Adrenal gland (tissue), 9 donors: ENCODE measurements at regions not wholly inside any gene's neighbourhood (a gene's known extent, or its start where the extent isn't known, plus 50 kb on each side); places are given as distances from the start of the nearest gene placed in this dataset.

Source experiments
- DNase-seq, 7 donors: peaks; one replicate each; pipeline ENCODE4 v3.0.0-alpha.2; 2019 to 2020
- H3K27ac ChIP-seq, 5 donors: fragments of 200-600 bp; sonication (generic) in 4 of 5; 1 replicate in 3 of 5; 2 replicates in 2 of 5; pipeline versions ENCODE4 v1.5.1 to v1.8.0; 2016 to 2020; ENCODE audit warnings: mild to moderate bottlenecking in 1 of 5
- H3K27me3 ChIP-seq: fragments of 200-600 bp; 2 replicates; pipeline ENCODE4 v1.8.0; 2021
- H3K36me3 ChIP-seq, 2 donors: fragments of 200-600 bp; replicated peaks in 1 of 2; 1 replicate in 1 of 2; 2 replicates in 1 of 2; pipeline versions ENCODE4 v1.5.1 to v1.8.0; 2018 to 2022
- H3K4me1 ChIP-seq, 2 donors: fragments of 200-600 bp; replicated peaks in 1 of 2; 1 replicate in 1 of 2; 2 replicates in 1 of 2; pipeline versions ENCODE4 v1.5.1 to v1.8.0; 2018 to 2021
- H3K4me3 ChIP-seq, 4 donors: fragments of 200-600 bp; sonication (generic) in 3 of 4; one replicate each; pipeline ENCODE4 v1.5.1; 2016 to 2018
- H3K9me3 ChIP-seq, 3 donors: fragments of 200-600 bp; sonication (generic) in 1 of 3; replicated peaks in 1 of 3; 1 replicate in 2 of 3; 2 replicates in 1 of 3; pipeline versions ENCODE4 v1.5.1 to v1.8.0; 2016 to 2021
- CTCF ChIP-seq, 6 experiments: fragments of 450-650 bp in 4 of 6; fragments of 200-600 bp in 2 of 6; sonication (generic) in 1 of 6; IDR thresholded peaks; 1 replicate in 5 of 6; 2 replicates in 1 of 6; pipeline versions ENCODE4 v1.5.1 to v1.8.0; 2016 to 2021; ENCODE audit warnings: antibody characterized with exemption in 6 of 6, mild to moderate bottlenecking in 2 of 6, moderate library complexity in 1 of 6
- POLR2A ChIP-seq, 2 donors: fragments of 450-650 bp; IDR thresholded peaks; one replicate each; pipeline ENCODE4 v1.6.1; 2017; ENCODE audit warnings: antibody characterized with exemption in 2 of 2, mild to moderate bottlenecking in 2 of 2, moderate library complexity in 1 of 2
- WGBS, 4 donors: extraction: QIAGEN DNeasy Blood & Tissue Kit in 2 of 4; methylation state at CpG; one replicate each; pipeline versions ENCODE4 v1.1.5 to v1.1.7; 2013 to 2017; 5-methylcytosine and 5-hydroxymethylcytosine counted together
- intact Hi-C, 2 donors: fragments of 100-400 bp; cut with DNase I; formaldehyde crosslinking; loops; one replicate each; pipeline versions ENCODE4 v1.14.1 to v1.15.0; 2022 to 2023
- donor health status: healthy with polysubstance abuse.
- donor health status: Bipolar disorder and iron deficiency.
- donor health status: DM: yes; HTN: yes; CAD: no.
- donor health status: DM: no; HTN: no; CAD: no.
- donor health status: DM: no; HTN: no; CAD: no.

DNA sequence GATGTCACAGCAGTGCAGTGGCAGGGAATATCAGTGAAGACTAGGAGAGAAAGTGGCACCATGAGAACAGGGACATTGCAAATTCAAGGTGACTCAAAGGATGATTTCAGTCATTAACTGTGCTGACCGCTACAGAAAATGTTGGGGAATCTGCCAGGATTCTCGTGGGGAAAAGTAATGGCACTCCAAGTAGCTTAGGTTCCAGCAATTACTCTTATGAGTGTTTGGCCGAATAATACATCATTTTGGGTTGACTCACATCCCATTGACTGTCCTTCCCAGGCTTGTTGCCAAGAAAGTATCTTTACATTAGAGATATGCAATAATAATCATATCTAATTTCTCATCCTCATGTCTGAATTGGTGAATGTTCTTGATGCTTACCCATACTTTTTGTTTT, 1411.1 kb upstream of the PCDH7 start:
- H3K4me1 ChIP-seq, result no peaks in the 10 kb centered on the region
- no peak overlapping the region for H3K4me3 ChIP-seq
- intact Hi-C loops, result no loop called here
- H3K27ac ChIP-seq, result no peak overlapping the region
- WGBS, 4 donors, result 42 to 63% (median 58%) methylated on average over 3 of the region's 3 CpGs
- H3K36me3 ChIP-seq, result no peaks in the 10 kb centered on the region
- no peaks in the 10 kb centered on the region for H3K9me3 ChIP-seq
- TF ChIP-seq CTCF (IDR thresholded peaks at IDR 0.05) (no peak), POLR2A (IDR thresholded peaks at IDR 0.05) (no peak)
- H3K27me3 ChIP-seq, result no peaks in the 10 kb centered on the region
- no peak for DNase-seq

GRCh38 chr4:29310252-29310651, 1409.9 kb upstream of the PCDH7 start:
- Histone ChIP-seq H3K27me3 (no peaks in the 10 kb centered on the region), H3K27ac (no peak overlapping the region), H3K4me3 (no peak overlapping the region), H3K36me3 (no peaks in the 10 kb centered on the region), H3K9me3 (no peaks in the 10 kb centered on the region), H3K4me1 (no peaks in the 10 kb centered on the region)
- DNase-seq, result no peak
- TF ChIP-seq CTCF (IDR thresholded peaks at IDR 0.05) (no peak), POLR2A (IDR thresholded peaks at IDR 0.05) (no peak)
- intact Hi-C loops, result no loop called here

DNA sequence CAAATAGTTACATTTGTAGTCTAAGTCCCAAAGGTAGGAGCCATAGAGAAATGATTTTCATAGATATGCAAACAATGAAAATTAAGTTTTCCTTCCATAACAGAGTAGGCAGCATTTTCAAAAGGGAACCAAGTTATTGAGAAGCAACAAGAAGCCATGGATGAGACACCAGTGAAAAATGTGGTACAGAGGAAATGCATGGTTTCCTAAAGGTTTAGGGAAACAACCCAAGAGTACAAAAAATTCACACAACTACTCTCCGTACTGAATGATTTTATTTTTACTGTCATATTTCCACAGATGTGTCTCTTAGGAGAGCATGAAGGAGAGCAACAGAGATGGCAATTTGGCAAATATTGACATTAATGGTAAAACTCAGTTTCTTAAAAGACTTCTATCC, 1408.9 kb upstream of the PCDH7 start:
- intact Hi-C loops, result no loop called here
- H3K27ac ChIP-seq, result no peak overlapping the region
- no peaks in the 10 kb centered on the region for H3K27me3 ChIP-seq
- no peak for DNase-seq
- no peak overlapping the region for H3K4me3 ChIP-seq
- H3K9me3 ChIP-seq, result no peaks in the 10 kb centered on the region
- TF ChIP-seq POLR2A (IDR thresholded peaks at IDR 0.05) (no peak), CTCF (IDR thresholded peaks at IDR 0.05) (no peak)
- WGBS, 4 donors, result 39 to 57% (median 52%) methylated on average over 1 of the region's 1 CpG
- no peaks in the 10 kb centered on the region for H3K36me3 ChIP-seq
- no peaks in the 10 kb centered on the region for H3K4me1 ChIP-seq

- TF ChIP-seq CTCF (IDR thresholded peaks at IDR 0.05) (no peak), POLR2A (IDR thresholded peaks at IDR 0.05) (no peak)
- 66 to 85% (median 74%) methylated on average over 2 of the region's 2 CpGs for WGBS, 4 donors
- intact Hi-C loops, result no loop called here
- DNase-seq, result no peak
- H3K27ac ChIP-seq, result no peak overlapping the region
- no peak overlapping the region for H3K4me3 ChIP-seq
- H3K4me1 ChIP-seq, result no peaks in the 10 kb centered on the region
- H3K9me3 ChIP-seq, result peaks cover 0 to 5% (median 0%) of the 10 kb centered on the region in 3 donors
- no peaks in the 10 kb centered on the region for H3K36me3 ChIP-seq
- H3K27me3 ChIP-seq, result no peaks in the 10 kb centered on the region
Observed at GRCh38 chr4:29319663-29320340, 1400.4 kb upstream of the PCDH7 start.
